Endothelial cell (in vitro differentiated cells): ENCODE measurements at regions not wholly inside any gene's neighbourhood (a gene's known extent, or its start where the extent isn't known, plus 50 kb on each side); places are given as distances from the start of the nearest gene placed in this dataset.

Source experiments
- DNase-seq: peaks from one replicate; pipeline ENCODE4 v3.0.0; 2021; ENCODE audit warnings: low spot score
- H3K27ac Mint-ChIP-seq: one replicate; pipeline ENCODE4 v1.8.0; 2021; ENCODE audit warnings: mixed read lengths, inconsistent platforms; ENCODE audit not compliant: unreplicated experiment
- H3K27me3 Mint-ChIP-seq: one replicate; pipeline ENCODE4 v1.8.0; 2021; ENCODE audit warnings: mild to moderate bottlenecking, moderate library complexity, mixed read lengths, inconsistent platforms; ENCODE audit not compliant: unreplicated experiment
- H3K36me3 Mint-ChIP-seq: one replicate; pipeline ENCODE4 v1.8.0; 2021; ENCODE audit warnings: mild to moderate bottlenecking, low read depth, mixed read lengths, inconsistent platforms; ENCODE audit not compliant: unreplicated experiment
- H3K4me1 Mint-ChIP-seq: one replicate; pipeline ENCODE4 v1.8.0; 2021; ENCODE audit warnings: mild to moderate bottlenecking, mixed read lengths, inconsistent platforms; ENCODE audit not compliant: unreplicated experiment
- H3K4me3 Mint-ChIP-seq: one replicate; pipeline ENCODE4 v1.8.0; 2021; ENCODE audit warnings: mild to moderate bottlenecking, mixed read lengths, inconsistent platforms; ENCODE audit not compliant: unreplicated experiment
- H3K9me3 Mint-ChIP-seq: one replicate; pipeline ENCODE4 v1.8.0; 2021; ENCODE audit warnings: mixed read lengths, inconsistent platforms; ENCODE audit not compliant: unreplicated experiment
- CTCF ChIP-seq: fragments of 200-600 bp; sonication (generic); IDR thresholded peaks from one replicate; pipeline ENCODE4 v1.5.0; 2021; ENCODE audit warnings: antibody characterized with exemption; ENCODE audit not compliant: unreplicated experiment

DNA sequence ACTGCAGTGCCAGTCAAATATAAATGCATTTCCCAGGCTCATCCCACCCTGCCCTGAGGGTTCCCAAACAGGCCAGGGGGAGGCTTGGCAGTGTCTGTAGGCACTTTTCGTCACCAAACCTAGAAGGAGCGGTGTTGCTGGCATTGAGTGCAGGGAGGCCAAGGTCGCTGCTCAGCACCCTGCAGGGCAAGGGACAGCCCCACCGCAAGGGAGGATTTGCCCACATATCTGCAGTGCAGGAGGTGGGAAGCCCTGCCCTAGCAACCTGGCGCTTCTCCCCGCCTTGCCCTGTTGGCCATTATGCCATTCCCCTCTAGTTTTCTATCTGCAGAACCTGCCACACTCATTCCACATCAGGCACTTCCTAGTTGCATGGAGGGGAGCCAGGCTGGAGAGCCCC lies 327.8 kb upstream of the ADCY2 start:
- H3K36me3 Mint-ChIP-seq: no peaks in the 10 kb centered on the region
- DNase-seq: no peak
- H3K27me3 Mint-ChIP-seq: no peaks in the 10 kb centered on the region
- H3K4me1 Mint-ChIP-seq: no peaks in the 10 kb centered on the region
- H3K27ac Mint-ChIP-seq: no peak overlapping the region
- no peak for TF ChIP-seq CTCF
- H3K4me3 Mint-ChIP-seq: no peak overlapping the region
- no peaks in the 10 kb centered on the region for H3K9me3 Mint-ChIP-seq

- Mint-ChIP-seq H3K36me3 (no peaks in the 10 kb centered on the region), H3K27me3 (no peaks in the 10 kb centered on the region), H3K9me3 (no peaks in the 10 kb centered on the region), H3K27ac (no peak overlapping the region), H3K4me3 (no peak overlapping the region), H3K4me1 (no peaks in the 10 kb centered on the region)
- no peak for TF ChIP-seq CTCF
- DNase-seq: no peak
Observed at GRCh38 chr5:7068899-7069298, 327.0 kb upstream of the ADCY2 start.

- DNase-seq: no peak
- no peaks in the 10 kb centered on the region for H3K27me3 Mint-ChIP-seq
- H3K27ac Mint-ChIP-seq: no peak overlapping the region
- no peaks in the 10 kb centered on the region for H3K9me3 Mint-ChIP-seq
- no peak for TF ChIP-seq CTCF
- no peak overlapping the region for H3K4me3 Mint-ChIP-seq
- no peaks in the 10 kb centered on the region for H3K4me1 Mint-ChIP-seq
- H3K36me3 Mint-ChIP-seq: no peaks in the 10 kb centered on the region
Observed at GRCh38 chr5:7072188-7072587, 323.8 kb upstream of the ADCY2 start.

- Mint-ChIP-seq H3K27ac (no peak overlapping the region), H3K4me1 (no peaks in the 10 kb centered on the region), H3K9me3 (no peaks in the 10 kb centered on the region), H3K4me3 (no peak overlapping the region), H3K27me3 (no peaks in the 10 kb centered on the region), H3K36me3 (no peaks in the 10 kb centered on the region)
- DNase-seq: no peak
- TF ChIP-seq CTCF: no peak
Observed at GRCh38 chr5:7073666-7074065, 322.3 kb upstream of the ADCY2 start.

- Mint-ChIP-seq H3K4me3 (no peak overlapping the region), H3K27me3 (no peaks in the 10 kb centered on the region)
Observed at GRCh38 chr5:7074176-7074575, 321.8 kb upstream of the ADCY2 start.

More at GRCh38 chr5:7074176-7074575, 321.8 kb upstream of the ADCY2 start:
- TF ChIP-seq CTCF: no peak
- Mint-ChIP-seq H3K4me1 (no peaks in the 10 kb centered on the region), H3K36me3 (no peaks in the 10 kb centered on the region), H3K27ac (no peak overlapping the region), H3K9me3 (no peaks in the 10 kb centered on the region)
- no peak for DNase-seq
